ENCODE measurements at regions not wholly inside any gene's neighbourhood (a gene's known extent, or its start where the extent isn't known, plus 50 kb on each side); places are given as distances from the start of the nearest gene placed in this dataset.

DNA sequence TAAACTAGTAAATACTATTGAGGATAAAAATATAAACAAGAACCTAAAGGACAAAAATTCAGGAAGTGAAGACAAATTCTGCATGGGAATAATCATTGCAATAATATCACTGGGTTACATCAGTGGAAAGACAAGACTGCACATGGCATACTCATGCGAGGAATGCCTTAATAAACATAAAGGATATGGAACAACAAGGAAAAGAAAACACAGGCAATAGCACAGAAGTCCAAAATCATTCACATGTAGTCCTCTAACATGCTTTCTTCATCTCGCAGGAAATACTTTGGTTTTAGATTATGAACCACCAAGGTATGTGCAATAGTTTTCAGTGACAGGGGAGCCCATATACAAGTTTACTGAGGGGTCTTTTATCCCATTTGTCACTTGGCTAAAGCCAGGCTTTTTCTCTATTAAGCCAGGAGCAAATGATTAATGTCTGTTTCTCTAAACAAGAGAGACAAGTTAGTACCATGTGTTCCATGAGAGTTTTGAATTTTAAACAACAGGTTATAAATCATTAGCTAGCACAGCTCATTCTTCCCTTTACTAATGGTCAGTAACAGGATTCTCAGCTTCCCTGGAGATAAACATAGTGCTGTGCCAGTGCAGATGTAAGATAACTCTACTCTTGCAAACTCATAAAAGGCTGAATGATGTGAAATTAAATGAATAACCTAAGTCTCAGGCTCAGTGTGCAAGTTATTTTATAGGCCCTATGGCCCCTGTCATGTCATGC, 353.6 kb upstream of the FSIP2 start:
- TF ChIP-seq POLR2A (IDR thresholded peaks at IDR 0.05; ENCODE audit: low read depth, low read length): no peak
- no peak for TF ChIP-seq TAF1 (IDR thresholded peaks at IDR 0.05; ENCODE audit: borderline replicate concordance, low read depth, low read length)
- no peak for TF ChIP-seq POLR2AphosphoS5 (IDR thresholded peaks at IDR 0.05; ENCODE audit: low read depth, low read length)

Data from GM12892 (cell line).